HG02798 (cell line): ENCODE measurements at regions not wholly inside any gene's neighbourhood (a gene's known extent, or its start where the extent isn't known, plus 50 kb on each side); places are given as distances from the start of the nearest gene placed in this dataset.

Experiments used
- ATAC-seq: cut with Tn5 transposase; IDR thresholded peaks from one replicate; pipeline ENCODE4 v1.9.1; 2021; ENCODE audit warnings: mild to moderate bottlenecking; ENCODE audit not compliant: unreplicated experiment, poor library complexity

DNA sequence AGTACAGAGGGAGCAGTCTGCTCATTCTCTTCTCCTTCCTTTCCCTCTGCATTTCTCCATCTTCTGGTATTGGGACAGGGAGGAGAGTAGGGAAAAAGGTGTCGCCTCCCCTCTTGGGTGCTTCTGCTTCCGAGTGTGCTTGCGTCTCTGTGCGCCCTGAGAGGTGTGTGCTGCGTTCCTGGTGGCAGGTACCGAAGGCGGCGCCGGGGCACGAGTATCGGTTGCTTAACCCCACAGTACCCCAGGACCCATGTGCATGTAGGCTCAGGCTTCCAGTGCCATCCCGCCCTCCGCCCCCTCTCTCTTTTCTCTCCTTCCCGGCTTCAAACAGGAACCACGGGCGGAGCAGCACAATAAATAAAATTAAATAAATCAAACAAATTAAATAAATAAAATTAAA, 169.3 kb upstream of the GLI3 start:
- ATAC-seq: no peak

DNA sequence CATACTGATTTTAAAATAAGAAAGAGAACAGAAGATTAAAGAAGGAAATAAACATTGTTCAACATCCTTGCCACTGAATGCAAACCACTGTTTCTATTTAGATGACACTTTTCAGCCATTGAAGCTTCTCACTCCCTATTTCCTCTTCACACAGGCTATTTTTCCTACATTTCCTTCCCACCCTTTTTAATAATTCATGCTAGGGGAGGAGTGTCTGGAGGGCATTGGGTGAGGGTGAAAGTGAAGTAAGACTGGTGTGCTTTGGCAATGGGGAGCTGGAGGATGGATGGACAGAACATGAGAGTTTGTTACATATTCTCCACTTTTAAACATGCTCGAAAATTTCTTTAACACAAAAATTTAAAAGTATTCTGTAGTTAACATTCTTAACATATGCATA, 168.8 kb upstream of the GLI3 start:
- ATAC-seq: no peak

DNA sequence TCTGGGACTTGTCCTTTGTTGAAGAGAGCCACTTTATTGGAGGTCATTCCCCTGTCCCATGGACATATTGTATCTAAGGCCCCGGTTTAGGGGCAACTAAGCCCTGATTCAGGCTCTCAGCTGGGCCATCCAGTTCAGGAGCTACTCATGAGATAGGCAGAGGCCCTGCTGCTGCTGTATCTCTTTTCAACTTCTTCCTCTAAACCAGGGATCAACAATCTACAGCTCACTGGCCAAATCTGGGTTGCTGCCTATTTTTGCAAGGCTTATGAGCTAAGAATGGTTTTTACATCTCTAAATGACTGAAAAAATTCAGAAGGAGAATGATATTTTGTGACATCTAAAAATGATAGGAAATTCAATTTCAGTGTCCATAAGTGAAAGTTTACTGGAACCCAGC, 166.8 kb upstream of the GLI3 start:
- ATAC-seq: no peak

DNA sequence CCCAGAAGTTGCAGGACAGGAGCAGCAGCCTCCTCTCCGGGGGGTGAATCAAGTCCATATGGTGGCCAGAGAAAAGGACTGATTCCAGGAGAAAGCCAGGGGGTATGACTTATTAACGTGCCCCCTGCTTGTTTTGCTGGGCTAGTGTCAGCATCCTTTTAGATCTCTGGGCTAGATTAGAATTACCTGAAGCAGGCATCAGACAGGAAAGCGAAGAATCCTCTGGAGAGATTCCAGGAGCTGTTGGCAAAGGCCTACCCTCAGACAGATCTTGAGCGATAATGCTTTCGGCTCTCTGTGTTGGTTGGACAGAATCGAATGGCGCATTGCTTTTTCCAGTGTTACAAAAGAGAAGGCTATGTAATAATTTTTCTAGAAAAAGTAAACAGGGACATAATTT, 164.0 kb upstream of the GLI3 start:
- ATAC-seq: no peak

DNA sequence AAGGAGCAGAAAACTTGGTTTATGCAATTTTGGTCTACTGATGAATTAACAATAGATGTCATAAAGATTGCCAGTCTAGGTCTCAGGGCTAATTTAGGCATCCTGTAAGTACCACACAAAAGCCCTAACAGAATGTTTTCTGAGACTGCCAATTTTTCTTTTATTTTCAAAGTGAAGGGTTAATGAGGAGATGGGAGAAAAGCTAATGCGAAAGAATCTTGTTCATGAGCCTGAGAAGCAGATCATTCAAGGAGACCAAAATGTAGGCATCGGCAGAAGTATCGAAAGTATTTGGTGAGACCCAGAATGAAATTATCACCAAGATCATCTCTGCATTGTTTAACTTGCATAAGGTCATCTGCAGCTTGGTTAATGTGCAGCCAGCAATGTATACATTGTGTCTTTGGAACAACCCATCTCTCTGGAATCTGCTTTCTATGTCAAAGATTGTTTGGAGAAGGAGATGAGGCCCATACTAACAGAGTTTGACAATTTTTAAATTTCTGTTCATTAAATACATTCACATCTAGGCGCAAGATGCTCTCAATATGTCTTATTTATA, 163.3 kb upstream of the GLI3 start:
- no peak for ATAC-seq

DNA sequence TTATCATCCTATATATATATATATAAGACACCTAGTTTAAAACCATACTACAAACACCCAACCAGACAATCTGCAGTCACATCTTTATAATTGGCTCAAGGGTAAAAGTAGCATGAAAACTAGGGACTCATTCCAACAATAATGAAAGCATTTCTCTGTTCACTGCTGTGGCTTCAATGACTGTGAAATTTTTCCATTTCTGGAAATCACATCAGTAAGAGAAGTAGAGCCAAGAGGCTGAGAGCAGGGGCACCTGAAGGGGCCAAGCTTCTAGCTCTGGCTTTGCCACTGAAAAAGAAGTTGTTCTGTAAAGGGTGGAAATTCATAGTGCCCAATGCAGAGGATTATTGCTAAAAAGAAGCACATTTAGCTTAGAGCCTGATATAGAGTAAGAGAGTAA, 158.6 kb upstream of the GLI3 start:
- ATAC-seq: no peak

DNA sequence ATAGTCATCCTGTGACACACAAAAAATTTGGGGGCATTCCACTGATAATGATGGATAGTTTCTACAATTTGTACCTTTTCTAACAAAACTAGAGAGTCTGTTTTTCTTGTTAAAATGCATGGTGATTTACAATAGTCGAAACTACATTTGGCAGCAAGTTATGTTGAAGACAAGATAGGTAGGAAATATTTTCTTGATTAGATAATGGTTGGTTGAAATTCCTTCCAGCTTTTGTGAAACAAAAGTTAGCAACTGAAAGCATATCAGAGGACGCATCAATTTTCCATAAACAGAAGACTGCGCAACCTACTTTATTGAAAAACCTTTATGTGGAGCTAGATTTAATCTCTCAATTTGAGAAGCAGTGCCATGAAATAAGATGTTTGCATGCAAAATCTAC, 155.8 kb upstream of the GLI3 start:
- ATAC-seq: no peak

DNA sequence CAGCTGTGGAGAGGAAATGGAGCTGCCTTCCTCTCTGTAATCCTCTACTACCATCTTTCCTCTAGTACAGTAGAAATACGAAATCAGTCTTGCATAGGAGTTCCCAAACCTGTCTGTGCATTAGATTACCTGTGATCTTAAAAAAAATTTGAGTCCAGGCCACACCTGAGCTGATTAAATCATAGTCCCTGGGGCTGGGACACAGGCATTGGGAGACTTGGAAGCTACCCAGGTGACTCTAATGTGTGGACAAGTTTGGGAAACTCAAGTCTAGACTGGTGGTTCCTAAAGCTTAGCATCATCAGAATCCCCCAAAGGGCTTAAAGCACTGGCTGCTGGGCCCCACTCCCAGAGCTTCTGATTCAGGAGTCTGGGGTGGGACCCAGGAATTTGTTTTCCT, 152.7 kb upstream of the GLI3 start:
- no peak for ATAC-seq

DNA sequence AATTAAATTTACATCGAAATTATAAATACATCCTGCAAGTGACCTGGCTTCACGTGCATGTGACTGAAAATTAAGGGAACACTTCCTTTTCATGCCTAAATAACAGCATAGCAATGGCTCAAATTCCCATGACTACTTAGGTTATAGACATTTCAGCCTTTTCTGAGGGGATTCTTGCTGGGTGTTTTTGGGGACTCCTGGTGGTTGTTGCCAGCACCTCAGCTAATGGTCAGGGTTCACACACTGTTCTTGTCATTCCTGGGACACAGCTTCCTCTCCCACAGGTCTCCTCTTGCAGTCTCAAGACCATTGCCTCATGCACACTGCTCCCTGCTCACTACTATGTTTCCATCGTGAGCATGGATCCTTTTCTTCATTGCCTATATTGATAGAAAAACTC, 148.9 kb upstream of the GLI3 start:
- ATAC-seq: no peak

DNA sequence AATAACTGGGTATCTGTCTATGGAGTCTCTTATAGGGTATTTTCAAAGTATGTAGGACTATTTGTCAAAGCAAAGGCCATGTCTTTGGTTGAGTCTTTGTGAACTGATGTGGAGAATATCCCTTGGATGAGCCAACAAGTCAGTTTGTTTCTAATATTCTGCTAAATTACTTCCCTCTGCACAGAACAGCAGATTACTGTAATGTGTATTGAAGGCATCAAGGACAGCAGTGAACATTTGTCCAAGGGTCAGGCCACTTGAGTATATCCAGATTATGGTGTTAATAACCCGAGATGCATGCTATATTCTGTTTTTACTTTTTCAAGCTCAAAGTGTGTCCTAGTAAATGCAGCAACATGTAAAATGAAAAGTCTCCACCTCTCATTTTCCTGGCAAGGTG, 144.2 kb upstream of the GLI3 start:
- ATAC-seq: no peak

DNA sequence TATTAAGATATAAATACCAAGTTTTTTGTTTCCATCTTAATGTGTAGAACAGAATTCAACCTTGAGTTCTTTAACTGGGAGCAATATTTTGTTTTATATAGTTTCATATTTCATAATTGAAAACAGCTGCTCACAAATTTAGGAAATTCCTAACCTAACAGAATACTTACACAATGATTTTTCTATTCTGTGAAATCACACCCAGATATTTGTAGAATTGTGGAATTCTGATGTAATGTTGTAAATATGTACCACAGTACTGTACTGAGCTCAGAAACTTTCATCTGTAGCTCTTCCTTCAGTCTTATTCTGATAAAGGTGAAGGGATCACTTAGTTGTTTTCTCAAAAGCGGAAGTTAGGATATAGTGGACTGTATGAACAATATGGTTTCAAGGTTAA, 143.4 kb upstream of the GLI3 start:
- no peak for ATAC-seq

DNA sequence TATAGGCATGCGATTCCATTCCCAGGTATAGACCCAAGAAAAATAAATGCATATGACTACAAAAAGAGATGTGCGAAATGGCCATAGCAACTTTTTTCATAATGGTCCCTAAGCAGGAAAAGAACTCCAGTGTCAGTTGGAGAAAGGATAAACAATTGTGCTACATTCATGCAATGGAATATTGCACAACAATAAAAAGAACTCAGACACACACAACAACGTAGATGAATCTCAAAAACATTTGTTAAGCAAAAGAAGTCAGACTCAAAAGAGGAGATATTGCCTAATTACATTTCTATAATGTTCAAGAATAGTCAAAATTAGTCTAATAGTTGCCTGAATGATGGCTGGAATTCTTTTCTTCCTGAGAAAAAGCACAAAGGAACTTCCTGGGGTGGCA, 141.1 kb upstream of the GLI3 start:
- ATAC-seq: no peak

DNA sequence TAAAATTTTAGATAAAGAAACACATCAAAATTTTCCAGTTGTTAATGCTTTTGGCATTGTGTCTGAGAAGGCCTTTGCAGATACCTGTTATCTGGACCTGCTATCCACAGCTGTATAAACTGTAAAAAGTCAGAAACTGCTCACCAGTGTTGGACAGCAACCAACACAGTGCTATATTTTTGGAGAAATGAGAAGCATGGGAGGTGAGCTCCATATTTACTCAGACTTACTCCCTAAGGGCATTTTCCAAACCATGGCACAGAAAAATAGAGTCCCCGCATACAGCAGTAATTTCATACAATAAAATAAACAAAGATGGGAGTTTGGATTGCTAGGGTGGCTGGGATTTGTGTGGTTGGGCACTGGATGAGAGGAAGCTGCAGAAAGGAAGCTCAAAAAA, 136.3 kb upstream of the GLI3 start:
- no peak for ATAC-seq

DNA sequence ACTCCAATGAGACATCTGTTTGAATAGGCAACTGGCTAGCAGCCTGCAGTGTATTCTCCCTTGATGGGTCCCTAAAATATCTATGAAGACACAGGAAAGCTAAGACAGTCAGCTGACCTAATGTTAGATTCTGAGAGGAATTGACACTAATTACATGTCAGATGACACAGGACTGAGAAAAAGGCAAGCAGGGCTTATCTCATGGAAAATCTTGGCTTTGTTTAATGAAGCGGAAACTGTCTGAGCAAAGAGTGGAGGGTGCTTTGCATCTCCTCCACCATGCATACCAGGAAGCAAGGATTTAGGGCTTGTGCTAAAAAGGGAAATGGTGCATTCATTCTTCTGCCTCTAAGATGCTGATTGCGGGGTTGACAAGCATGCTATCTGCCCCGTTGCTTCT, 135.5 kb upstream of the GLI3 start:
- no peak for ATAC-seq

DNA sequence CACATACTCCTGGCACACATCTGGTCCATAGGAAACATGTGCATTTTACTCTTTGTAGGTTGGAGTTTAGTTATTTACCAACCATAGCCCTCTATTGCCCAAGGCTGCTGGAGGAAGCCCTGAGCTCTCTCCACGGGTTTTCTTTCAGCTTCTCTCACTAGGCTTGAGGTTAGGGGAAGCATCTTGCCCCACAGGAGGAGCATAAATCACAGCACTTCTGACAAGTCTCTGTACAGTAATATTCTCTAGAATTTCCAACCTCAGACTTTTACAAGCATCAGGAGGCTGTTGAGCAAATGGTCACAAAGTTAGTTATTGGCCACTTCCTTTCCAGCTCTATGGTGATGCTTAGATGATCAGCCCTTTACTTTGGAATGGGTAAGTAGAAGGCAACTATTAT, 122.9 kb upstream of the GLI3 start:
- no peak for ATAC-seq

DNA sequence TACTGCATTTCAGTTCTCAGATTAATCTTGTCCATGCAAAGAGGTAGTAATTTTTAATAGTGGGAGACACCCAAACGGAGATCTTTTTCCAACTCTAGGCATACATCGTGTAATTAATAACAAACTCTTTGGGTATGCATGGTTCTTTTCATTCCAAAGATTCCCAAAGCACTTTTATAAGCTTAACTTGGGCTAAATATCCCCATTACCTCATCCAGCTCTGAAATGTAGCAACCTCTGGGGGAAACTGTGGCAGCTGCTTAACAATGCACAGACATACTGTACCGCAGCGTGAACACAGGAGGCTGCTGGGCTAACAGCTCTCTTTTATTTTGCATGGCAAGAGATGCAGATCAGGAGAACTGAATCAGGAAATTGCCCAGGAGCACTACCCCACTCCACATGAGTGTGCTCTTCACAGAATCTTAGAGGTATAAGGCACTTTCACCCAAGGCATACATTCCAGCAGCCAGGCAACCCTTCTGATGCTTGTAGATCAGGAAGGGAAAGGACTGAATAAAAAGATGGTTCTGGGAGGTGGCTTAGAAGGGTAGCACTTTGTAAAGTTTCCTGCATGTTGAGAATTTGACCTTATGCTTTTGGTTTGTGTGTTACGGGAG, 114.4 kb upstream of the GLI3 start:
- ATAC-seq: no peak

DNA sequence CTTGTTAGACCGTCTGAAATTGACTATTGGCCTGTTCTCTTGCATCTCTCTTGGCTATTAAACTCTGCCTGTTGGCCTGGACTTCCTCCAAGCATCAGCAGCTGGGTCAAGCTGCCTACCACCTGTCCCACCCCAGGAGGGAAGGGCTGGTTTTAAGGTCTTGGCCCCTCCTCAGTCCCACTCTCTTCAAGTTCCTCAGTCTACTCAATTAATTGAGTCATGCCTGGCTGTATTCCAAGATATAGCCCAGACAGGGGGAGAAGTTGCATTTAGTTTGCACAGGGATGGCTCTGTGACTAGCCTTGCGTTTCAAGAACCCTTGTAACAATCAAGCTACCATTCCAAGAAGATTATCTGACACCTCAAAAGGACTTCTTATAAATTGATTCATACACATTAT, 113.8 kb upstream of the GLI3 start:
- no peak for ATAC-seq

DNA sequence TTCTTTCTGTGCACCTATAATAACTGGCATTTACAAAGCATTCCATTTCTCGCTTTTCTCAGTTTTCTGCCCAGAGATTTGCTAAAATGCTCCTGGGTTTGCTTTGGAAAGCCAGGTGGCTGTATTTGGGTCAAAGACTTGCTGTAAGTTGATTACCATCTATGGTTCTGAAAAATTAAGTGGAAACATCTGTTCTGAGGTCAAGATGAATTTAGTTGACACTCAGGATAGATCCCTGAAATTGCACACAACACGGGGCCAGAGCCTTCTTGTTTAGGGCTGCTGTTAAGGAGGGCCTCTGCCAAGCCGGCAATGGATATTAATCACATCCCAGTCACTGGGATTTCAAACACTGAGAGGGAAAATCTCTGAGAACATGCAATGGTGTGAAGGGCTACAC, 111.6 kb upstream of the GLI3 start:
- no peak for ATAC-seq

DNA sequence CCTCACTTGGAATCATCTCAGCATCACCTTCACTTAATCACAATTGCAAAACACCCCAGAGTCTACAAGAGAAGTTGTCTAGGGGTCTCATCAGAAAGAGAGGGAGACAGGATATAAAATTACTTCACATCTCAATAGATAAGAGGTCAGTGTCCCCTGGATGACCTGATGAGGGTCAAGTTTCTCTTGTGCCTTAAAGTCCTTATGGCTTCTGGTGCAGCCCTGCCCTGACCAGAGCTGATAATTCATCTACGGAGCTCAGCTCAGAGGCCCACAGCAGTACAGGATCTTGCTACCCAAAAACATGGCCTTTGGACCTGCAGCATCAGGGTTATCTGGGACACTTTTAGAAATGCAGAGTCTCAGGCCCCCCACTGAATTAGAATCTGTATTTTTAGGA, 111.1 kb upstream of the GLI3 start:
- no peak for ATAC-seq

DNA sequence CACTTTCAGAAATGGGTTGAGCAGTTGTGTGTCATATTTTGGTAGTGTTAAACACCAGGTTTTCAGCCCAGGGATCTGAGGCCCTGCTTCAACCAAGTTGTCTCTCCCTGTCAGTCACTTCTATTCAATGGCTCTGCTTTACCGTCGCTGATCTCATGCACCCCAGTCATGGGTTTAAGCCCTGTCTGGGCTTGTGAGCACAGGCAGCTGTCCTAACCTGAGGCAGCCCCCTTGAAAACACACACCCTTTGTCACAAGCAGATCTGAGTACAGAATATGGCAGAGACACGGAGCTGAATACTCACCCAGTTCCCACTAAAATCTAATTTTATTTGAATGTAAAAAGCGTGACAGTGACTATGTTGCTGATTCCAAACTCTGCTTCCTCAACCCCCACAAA, 110.6 kb upstream of the GLI3 start:
- ATAC-seq: no peak

DNA sequence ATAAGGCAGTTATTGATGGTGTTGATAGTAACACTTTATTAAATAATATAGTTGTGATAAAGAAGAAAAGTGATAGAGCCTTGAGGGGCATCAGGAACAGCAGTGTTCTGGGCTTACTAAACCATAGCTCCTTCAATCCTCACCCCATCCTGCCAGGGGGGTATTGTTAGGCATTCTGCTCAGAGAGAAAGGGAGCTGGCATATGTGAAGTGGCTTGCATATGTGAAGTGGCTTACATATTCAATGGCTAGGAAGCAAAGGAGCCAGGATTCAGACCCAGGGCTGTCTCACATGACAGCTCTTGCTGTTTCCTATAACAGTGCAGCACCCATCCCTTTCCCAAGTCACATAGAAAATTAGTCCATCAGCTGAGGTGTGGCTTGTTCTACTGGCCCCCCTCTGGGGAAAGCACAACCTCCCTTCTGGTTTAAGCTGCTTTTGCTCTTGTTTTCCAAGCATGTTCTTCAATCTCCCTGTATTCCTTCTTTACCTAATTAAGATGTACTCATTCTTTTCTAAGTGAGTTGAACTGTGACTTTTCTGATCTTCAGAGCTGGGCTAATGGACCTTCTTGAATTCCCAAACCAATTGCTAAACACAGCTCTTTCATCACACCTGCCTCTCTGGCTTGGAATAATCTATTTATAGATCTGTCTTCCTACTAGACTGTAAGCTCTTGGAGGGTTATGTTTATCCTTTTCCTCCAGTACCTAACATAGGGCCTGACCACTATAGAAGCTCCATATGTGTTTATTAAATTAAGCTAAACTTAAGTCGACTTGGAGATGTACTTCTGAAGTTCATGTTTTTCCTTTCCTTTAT, 108.7 kb upstream of the GLI3 start:
- no peak for ATAC-seq

DNA sequence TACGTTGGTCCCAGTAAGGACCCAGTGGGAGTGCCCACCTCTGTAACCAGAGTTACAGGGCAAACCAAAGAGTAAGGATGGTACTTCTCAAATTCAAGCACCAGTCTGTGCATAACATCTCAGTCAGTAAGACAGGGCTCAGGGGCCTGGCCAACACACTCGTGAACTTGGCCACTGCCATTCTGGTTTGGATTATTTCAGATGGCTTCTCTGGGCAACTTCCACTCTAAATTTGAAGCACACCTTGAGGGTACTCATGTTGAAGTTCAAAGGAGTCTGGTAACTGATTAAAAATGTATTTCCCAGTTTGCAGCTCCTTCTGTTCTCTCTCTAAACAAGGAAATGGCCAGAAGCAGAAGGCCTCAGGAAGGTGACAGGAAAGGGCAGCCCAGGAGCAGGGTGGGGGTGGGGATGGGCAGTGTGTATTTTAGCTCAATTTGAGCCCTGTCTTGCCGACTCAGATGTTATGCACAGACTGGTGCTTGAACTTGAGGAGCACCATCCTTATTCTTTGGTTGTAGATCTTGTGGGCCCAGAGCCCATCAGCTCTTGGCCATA, 107.3 kb upstream of the GLI3 start:
- no peak for ATAC-seq
